ENCODE measurements at regions not wholly inside any gene's neighbourhood (a gene's known extent, or its start where the extent isn't known, plus 50 kb on each side); places are given as distances from the start of the nearest gene placed in this dataset.

GRCh38 chr13:34672631-34673030 lies 269.4 kb upstream of the NBEA start:
- no peaks in the 10 kb centered on the region for H3K27me3 ChIP-seq (ENCODE audit: insufficient read depth, low read depth)
- H3K4me3 ChIP-seq (IDR thresholded peaks at IDR 0.05; ENCODE audit: insufficient read depth, low read depth, low read length) = no peak overlapping the region
- H3K4me2 ChIP-seq = no peak overlapping the region
- H3K36me3 ChIP-seq (ENCODE audit: insufficient read depth) = no peaks in the 10 kb centered on the region
- H3K9ac ChIP-seq = no peak overlapping the region
- H4K20me1 ChIP-seq (ENCODE audit: insufficient read depth) = no peaks in the 10 kb centered on the region
- no peak overlapping the region for H3K27ac ChIP-seq
- no peaks in the 10 kb centered on the region for H3K4me1 ChIP-seq (ENCODE audit: low read depth, poor library complexity, severe bottlenecking)
- TF ChIP-seq CTCF (conservative IDR thresholded peaks at IDR 0.05; ENCODE audit: low read depth, low read length) = no peak
- H3K79me2 ChIP-seq (ENCODE audit: insufficient read depth, low read depth) = no peaks in the 10 kb centered on the region
- no peak overlapping the region for H2AFZ ChIP-seq (ENCODE audit: low read depth)

- Histone ChIP-seq H3K9ac (no peak overlapping the region), H3K4me3 (IDR thresholded peaks at IDR 0.05; ENCODE audit: insufficient read depth, low read depth, low read length) (no peak overlapping the region), H3K4me1 (ENCODE audit: low read depth, poor library complexity, severe bottlenecking) (no peaks in the 10 kb centered on the region), H4K20me1 (ENCODE audit: insufficient read depth) (no peaks in the 10 kb centered on the region), H3K36me3 (ENCODE audit: insufficient read depth) (no peaks in the 10 kb centered on the region), H3K4me2 (no peak overlapping the region), H3K79me2 (ENCODE audit: insufficient read depth, low read depth) (no peaks in the 10 kb centered on the region), H3K27ac (no peak overlapping the region), H3K27me3 (ENCODE audit: insufficient read depth, low read depth) (no peaks in the 10 kb centered on the region), H2AFZ (ENCODE audit: low read depth) (no peak overlapping the region)
- TF ChIP-seq CTCF (conservative IDR thresholded peaks at IDR 0.05; ENCODE audit: low read depth, low read length) = no peak
Observed at GRCh38 chr13:34675626-34676025, 266.4 kb upstream of the NBEA start.

- Histone ChIP-seq H3K9ac (no peak overlapping the region), H4K20me1 (ENCODE audit: insufficient read depth) (no peaks in the 10 kb centered on the region), H3K27ac (no peak overlapping the region), H3K79me2 (ENCODE audit: insufficient read depth, low read depth) (no peaks in the 10 kb centered on the region), H3K27me3 (ENCODE audit: insufficient read depth, low read depth) (no peaks in the 10 kb centered on the region), H3K4me2 (no peak overlapping the region), H2AFZ (ENCODE audit: low read depth) (no peak overlapping the region), H3K4me3 (IDR thresholded peaks at IDR 0.05; ENCODE audit: insufficient read depth, low read depth, low read length) (no peak overlapping the region), H3K4me1 (ENCODE audit: low read depth, poor library complexity, severe bottlenecking) (no peaks in the 10 kb centered on the region), H3K36me3 (ENCODE audit: insufficient read depth) (no peaks in the 10 kb centered on the region)
- no peak for TF ChIP-seq CTCF (conservative IDR thresholded peaks at IDR 0.05; ENCODE audit: low read depth, low read length)
Observed at GRCh38 chr13:34678154-34678553, 263.9 kb upstream of the NBEA start.

GRCh38 chr13:34681405-34681955 lies 260.6 kb upstream of the NBEA start:
- H2AFZ ChIP-seq (ENCODE audit: low read depth) = no peak overlapping the region
- H3K79me2 ChIP-seq (ENCODE audit: insufficient read depth, low read depth) = no peaks in the 10 kb centered on the region
- no peak overlapping the region for H3K4me2 ChIP-seq
- no peak overlapping the region for H3K27ac ChIP-seq
- no peak for TF ChIP-seq CTCF (conservative IDR thresholded peaks at IDR 0.05; ENCODE audit: low read depth, low read length)
- no peaks in the 10 kb centered on the region for H3K27me3 ChIP-seq (ENCODE audit: insufficient read depth, low read depth)
- no peaks in the 10 kb centered on the region for H4K20me1 ChIP-seq (ENCODE audit: insufficient read depth)
- no peak overlapping the region for H3K9ac ChIP-seq
- no peaks in the 10 kb centered on the region for H3K4me1 ChIP-seq (ENCODE audit: low read depth, poor library complexity, severe bottlenecking)
- no peak overlapping the region for H3K4me3 ChIP-seq (IDR thresholded peaks at IDR 0.05; ENCODE audit: insufficient read depth, low read depth, low read length)
- H3K36me3 ChIP-seq (ENCODE audit: insufficient read depth) = no peaks in the 10 kb centered on the region

All from KMS-11 (cell line).